ENCODE measurements at regions not wholly inside any gene's neighbourhood (a gene's known extent, or its start where the extent isn't known, plus 50 kb on each side); places are given as distances from the start of the nearest gene placed in this dataset.

- TF ChIP-seq GATA2 (IDR thresholded peaks at IDR 0.05; ENCODE audit: low read depth, low read length) (no peak), GATA3 (IDR thresholded peaks at IDR 0.05; ENCODE audit: low read depth, low read length) (no peak)
These were observed 69.1 kb upstream of the SNRK start for GRCh38 chr3:43217206-43217605.

Data from SH-SY5Y (cell line).